Right hindlimb (tissue), 1 donor: ENCODE measurements at regions not wholly inside any gene's neighbourhood (a gene's known extent, or its start where the extent isn't known, plus 50 kb on each side); places are given as distances from the start of the nearest gene placed in this dataset.
A peak's percentile ranks its signal among the peaks of the same experiment; 100 is the strongest.

Source experiments
- DNase-seq: peaks from one replicate; pipeline ENCODE4 v3.0.0-alpha.2; 2018

DNA sequence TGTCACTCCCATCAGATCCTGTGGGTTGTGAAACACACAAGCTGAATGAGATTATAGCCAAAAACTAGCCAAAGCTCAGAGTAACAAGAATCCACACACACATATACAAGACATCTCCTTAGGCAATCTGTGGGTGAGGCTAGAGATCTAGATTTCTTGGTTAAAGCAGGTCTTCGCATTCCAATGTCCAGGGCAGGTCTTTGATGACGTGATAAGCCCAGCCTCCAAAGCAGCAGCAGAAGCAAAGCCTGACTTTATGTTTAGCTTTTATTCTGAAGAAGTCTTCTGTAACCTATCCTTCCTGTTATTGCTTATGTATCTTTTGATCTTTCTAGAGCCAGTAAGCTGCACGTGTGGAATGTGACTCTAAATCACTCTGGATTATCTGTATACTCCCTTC, 199.1 kb upstream of the SLC30A5 start:
- DNase-seq, result no peak

DNA sequence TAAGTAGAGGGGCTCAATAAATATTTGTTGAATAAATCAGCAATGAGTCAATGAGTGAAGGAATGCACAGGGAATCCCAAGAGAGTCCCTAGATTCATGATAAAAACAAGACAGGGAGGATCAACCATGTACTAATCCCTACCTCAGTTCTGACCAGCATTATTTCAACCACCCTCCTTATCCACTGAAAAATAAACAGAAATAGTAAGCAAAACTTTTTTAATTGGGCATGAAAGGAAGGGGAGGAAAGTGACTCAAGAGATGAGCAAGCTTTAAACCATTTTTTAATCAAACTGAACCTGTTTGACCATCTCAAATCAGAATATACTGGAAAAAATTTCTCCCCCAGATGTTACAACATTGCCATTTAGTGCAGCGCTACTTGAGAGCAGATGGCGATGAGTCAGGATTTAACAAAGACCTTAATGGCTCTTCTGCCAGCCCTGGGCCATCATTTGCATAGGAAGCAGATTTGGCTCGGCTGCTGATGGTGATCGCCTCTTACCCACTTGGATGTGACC, 194.8 kb upstream of the SLC30A5 start:
- no peak for DNase-seq

DNA sequence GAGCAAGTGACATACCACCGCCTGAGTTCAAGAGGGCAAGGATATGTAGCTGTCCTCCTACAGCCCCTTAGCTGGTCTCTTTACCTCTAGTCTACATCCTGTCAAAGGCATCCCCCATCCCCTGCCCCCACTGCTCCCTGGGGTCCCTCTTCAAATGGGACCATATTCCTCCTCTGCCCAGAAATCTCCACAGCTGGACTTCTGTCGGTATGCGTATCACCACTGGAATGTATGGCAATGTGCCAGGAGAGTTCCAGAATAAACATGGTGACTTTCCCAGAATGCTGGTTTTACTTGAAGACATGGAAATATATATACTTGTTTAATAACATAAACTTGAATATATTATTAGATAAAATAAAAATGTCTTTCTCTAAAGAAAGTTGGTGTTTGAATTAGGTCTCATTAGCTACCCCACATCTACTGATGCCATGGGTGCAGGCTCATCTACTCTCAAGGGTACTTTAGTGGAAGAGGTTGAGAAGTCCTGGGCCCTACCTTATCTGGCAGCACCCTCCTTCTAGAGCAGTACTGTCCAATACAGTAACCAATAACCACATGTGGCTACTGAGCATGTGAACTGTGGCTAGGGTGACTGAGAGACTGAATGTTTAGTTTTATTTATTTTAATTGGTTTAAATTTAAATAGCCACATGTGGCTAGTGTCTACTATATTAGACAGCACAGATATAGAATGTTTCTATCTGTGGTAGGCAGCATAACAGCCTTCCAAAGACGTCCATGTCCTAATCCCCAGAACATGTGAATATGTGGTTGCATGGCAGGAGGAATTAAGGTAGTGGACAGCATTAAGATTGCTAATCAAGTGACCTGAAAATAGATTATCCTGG, 181.7 kb upstream of the SLC30A5 start:
- DNase-seq, result peak; percentile 40

DNA sequence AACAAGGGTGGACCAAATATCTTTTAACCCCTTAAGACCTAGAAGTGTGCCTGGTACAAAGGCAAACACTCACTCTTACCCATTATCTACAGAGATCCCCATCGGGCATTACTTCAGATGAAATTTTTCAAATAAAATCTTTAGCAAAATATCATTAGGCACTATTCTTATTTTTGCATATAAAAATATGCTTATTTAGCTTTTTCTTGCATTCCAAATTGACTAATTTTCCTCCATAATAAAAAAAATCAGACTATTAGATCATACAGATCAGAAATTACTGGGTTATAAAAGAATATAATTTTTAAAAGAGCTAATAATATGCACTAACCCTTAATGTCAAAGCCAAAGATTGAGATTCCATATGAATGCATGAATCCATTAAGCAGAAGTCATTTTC, 178.7 kb upstream of the SLC30A5 start:
- DNase-seq, result no peak

DNA sequence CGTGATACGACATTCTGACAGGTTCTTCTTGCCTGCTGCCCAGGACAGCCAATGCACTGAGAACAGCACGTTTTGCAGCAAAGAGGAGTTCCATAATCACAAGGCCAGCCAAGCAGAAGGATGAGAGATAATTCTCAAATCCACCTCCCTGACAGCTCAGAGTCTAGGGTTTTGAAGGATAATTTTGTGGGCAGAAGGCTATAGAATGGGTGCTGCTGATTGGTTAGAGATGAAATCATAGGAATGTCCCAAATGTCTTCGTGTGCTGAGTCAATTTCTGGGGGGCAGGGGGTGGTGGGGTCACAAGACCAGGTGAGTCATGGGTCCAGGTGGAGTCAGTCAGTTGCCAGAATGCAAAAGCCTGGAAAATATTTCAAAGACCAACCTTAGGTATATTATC, 175.5 kb upstream of the SLC30A5 start:
- no peak for DNase-seq

- no peak for DNase-seq
Observed at GRCh38 chr5:68919988-68920490, 173.8 kb upstream of the SLC30A5 start.

DNA sequence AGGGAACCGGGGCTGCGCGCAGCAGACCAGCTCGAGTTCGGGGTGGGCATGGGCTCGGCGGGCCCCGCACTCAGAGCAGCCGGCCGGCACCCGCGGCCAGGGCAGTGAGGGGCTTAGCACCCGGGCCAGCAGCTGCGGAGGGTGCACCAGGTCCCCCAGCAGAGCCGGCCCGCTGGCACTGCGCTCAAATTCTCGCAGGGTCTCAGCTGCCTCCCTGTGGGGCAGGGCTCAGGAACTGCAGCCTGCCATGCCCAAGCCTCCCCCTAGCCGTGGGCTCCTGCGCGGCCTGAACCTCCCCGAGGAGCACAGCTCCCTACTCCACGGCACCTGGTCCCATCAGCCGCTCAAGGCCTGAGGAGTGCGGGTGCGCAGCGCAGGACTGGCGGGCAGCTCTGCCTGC, 172.9 kb upstream of the SLC30A5 start:
- no peak for DNase-seq

GRCh38 chr5:68922172-68922987, 171.4 kb upstream of the SLC30A5 start:
- DNase-seq, result no peak

- DNase-seq, result no peak
Observed at GRCh38 chr5:68924481-68925145, 169.2 kb upstream of the SLC30A5 start.

DNA sequence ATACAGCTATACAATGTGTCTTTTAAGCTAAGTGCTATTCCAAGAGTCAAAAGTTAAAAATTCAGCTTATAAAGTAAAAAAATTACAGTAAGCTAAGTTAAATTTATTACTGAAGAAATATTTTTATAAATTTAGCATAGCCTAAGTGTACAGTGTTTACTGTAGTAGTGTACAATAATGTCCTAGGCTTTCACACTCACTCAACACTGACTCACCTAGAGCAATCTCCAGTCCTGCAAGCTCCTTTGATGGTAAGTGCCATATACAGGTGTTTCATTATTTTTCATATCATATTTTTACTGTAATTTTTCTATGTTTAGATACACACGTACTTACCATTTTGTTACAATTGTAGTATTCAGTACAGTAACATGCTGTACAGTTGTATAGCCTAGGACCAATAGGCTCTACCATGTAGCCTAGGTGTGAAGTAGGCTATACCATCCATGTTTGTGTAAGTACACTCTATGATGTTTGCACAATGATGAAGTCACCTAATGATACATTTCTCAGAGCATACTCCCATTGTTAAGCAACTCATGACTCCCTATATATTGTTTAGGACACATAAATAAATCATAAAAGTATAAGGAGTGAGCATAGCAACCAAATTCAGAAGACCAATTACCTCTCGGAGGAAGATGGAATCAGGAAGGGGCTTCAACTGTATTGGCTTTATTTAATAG, 165.1 kb upstream of the SLC30A5 start:
- DNase-seq, result no peak

DNA sequence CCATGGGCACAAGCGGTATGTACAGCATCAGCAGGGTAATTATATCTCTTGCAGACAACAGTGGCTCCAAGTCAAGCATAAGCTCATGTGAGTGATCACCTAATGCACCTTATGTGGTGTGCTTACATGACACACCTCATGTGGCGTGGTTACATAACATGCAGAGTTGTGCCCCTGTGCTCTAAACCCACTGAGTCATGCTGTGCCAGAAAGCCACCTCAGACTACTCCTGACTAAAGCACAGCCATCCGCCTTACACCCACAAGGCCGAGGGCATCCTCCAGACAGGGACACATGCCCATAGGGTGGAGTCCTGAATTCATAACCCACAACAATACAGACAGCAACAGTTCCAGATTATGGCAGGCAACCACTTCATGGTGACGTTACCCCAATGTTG, 163.7 kb upstream of the SLC30A5 start:
- DNase-seq, result no peak

DNA sequence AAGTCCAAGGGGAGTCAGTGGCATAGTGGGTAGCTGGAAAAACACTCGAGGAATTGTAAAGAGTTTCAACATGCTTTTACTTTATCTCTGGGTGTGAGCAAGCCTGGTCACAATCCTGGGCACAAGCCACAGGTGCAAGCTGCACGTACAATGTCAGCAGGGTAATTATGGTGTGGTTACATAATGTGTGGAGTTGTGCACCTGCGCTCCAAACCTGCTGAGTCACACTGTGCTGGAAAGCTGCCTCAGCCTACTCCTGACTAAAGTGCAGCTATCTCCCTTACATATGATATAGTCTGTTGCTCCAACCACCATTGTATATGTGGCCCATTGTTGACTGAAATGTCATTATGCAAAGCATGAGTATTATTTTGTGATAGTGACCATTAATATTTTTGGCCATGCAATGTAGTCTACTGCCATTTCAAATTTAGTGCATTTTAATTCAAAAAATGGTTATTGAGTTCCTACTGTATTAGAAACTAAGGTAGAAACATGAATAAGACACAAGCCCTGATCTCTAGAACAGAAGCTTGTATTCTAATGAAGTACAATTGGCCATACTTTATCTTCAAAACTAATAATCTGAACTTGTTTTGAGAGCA, 160.9 kb upstream of the SLC30A5 start:
- DNase-seq, result no peak

DNA sequence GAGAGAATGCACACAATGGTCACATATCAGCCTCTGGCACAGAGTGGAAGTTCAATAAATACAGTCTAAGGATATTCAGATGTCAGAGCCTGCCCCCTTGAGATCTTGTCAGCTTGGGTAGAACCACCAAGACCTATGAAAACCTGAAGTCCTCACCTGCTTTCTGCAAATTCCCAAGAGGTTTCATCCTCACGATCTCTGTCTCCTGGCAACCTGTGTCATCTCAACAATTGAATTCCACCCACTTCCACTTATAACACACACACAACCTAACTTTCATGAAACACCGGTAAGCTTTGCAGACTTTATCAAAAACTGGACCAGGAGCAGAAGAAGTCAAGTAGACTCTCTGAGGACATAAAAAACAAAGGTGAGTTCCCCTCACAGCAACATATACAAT, 151.6 kb upstream of the SLC30A5 start:
- no peak for DNase-seq

GRCh38 chr5:68946728-68947127, 147.1 kb upstream of the SLC30A5 start:
- no peak for DNase-seq

- no peak for DNase-seq
Observed at GRCh38 chr5:68947986-68948385, 145.8 kb upstream of the SLC30A5 start.

DNA sequence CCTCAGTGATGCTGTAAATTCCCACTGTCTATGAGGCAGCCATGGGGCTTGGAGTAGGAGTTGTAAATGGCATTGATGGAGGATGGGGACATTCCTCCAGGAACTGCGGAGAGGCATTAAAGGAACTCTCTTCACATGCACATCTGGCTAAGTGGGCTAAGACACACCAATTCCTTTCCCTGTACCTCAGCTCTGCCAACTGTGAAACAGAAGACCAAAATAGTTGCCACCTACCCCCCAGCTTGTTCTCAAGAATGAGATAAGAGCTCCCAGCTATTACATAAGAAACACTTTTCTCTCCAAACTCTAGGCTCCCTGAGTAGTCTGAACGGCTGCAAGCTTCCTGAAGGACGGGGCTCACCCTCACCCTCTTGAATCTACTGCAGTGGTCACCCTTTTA, 144.6 kb upstream of the SLC30A5 start:
- DNase-seq, result no peak

DNA sequence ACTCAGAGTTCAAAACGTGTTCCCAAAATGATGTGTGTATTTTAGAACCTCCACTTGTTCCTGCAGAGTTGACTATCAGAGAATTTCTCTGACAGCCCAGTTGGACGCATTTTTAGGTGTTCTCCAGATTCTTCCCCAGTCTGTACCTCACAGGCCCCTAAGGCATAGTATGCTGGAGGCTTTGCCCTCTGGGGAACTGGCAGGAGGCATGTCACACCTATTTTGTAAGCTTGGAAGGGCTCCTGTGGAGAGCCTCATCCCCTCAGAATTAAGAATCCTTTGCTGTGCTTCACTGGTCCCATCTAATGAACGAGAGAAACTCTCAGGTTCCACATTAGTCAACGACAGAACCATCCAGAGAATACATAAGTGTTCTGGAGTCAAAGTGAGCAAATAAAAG, 144.1 kb upstream of the SLC30A5 start:
- DNase-seq, result no peak

GRCh38 chr5:68950125-68950524, 143.7 kb upstream of the SLC30A5 start:
- no peak for DNase-seq

DNA sequence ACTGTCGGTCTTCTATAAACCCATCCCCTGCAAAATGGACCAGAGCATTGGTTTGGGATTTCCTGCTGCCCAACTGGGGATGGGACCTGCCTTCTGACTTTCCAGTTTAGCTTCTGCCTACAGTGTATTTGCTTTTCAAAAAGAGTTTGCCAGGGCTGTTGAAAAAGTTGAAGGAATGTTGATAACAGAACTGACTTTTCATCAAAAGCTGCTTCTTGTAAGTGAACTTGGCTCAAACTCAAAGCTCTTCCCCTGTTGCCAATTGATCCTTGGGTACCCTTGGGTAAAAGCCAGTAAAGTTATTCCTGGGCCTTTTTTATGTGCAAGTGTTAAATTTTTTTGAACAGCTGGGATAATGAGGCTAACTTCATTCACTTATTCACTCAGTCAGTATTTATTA, 142.9 kb upstream of the SLC30A5 start:
- DNase-seq, result no peak

DNA sequence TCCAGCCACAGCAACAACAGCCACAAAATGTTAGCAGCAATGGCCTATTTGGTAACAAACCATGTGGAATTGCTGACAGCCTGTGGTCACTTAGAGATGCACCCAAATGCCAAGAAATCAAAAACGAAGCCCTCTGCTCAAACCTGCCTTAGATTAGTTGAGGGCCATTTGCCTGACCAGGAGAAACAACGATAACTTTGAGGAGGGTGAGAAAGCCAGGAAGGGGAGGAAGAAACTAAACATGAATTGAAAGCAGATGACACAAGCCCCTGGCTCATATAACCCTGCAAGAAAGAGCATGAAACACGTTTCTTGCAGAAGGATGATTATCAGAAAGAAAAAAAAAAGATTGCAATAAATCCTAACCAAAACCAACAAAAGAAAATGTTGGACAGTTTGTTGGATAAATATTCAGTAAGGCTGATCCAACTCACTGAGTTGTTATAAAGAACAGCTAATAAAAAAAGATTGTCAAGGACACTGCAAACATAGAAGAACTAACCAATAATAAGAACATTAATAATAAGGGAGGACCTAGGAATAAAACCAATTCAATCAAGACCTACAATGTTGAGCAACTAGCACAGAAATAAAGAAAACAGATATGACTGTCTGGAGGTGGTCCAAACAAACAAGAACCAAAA, 140.5 kb upstream of the SLC30A5 start:
- no peak for DNase-seq

GRCh38 chr5:68953875-68954617, 139.8 kb upstream of the SLC30A5 start:
- DNase-seq, result peak; percentile 50
